ENCODE measurements at regions not wholly inside any gene's neighbourhood (a gene's known extent, or its start where the extent isn't known, plus 50 kb on each side); places are given as distances from the start of the nearest gene placed in this dataset.

DNA sequence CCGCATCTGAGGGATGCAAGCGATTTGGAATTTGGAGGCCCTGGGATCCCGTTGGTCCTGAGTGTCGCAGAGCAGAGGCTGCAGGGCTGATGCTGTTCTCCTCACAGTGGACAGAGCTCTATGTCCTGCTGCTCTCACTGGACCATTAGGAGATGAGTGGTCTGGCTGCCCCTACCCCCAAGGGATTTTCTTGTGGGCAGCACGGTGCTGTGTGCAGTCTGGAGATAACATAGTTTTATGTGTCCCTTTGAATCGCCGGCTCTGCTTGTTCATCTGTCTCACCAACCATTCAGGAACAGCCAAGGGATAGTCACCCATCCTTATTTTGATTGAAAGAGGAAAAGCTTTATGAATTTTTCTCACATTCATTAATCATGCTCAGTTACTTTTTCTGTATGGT, 49.9 kb downstream of the CHRM3 start:
- no peak for DNase-seq (ENCODE audit: low read depth, low spot score)

- DNase-seq (ENCODE audit: low read depth, low spot score): no peak
These were observed 51.5 kb downstream of the CHRM3 start for GRCh38 chr1:239437822-239438221.

GRCh38 chr1:239438891-239439290, 52.5 kb downstream of the CHRM3 start:
- DNase-seq (ENCODE audit: low read depth, low spot score): no peak

GRCh38 chr1:239443361-239443760, 57.0 kb downstream of the CHRM3 start:
- no peak for DNase-seq (ENCODE audit: low read depth, low spot score)

GRCh38 chr1:239446611-239447010, 60.2 kb downstream of the CHRM3 start:
- DNase-seq (ENCODE audit: low read depth, low spot score): no peak

- DNase-seq (ENCODE audit: low read depth, low spot score): no peak
These were observed 62.5 kb downstream of the CHRM3 start for GRCh38 chr1:239448911-239449310.

DNA sequence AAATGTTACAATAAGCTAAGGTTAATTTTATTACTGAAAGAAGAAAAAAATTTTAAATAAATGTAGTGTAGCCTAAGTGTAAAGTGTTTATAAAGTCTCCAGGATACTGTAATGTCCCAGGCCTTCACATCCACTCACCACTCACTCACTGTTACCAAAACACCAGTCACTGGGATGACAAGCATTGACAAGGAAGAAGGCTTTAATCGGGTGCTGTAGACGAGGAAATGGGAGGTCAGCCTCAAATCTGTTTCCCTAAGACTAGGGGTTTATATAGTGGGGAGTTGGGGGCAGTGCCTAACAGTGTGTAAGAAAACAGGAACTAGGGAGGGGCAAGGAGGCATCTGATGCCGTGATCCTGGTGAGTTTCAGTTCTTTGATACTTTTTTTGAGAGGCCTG, 69.4 kb downstream of the CHRM3 start:
- DNase-seq (ENCODE audit: low read depth, low spot score): no peak

DNA sequence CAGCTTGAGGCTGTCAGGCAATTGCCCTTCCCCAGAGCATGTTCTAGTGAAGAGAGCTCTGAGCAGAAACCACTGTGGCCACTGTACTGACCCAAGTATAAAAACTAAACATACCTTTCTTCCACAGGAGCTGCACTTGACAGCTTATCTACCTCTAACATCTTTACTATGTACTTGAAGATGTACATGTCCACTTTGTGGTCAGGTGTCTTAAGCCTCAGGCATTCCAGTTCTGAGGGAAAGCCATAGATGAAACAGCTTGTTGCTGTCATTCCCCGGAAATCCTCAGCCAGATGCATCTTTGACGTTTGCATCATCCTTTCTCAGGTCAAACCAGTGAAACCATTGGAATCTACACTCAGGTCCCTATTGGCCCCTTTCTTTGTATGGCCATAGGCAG, 70.4 kb downstream of the CHRM3 start:
- no peak for DNase-seq (ENCODE audit: low read depth, low spot score)

DNA sequence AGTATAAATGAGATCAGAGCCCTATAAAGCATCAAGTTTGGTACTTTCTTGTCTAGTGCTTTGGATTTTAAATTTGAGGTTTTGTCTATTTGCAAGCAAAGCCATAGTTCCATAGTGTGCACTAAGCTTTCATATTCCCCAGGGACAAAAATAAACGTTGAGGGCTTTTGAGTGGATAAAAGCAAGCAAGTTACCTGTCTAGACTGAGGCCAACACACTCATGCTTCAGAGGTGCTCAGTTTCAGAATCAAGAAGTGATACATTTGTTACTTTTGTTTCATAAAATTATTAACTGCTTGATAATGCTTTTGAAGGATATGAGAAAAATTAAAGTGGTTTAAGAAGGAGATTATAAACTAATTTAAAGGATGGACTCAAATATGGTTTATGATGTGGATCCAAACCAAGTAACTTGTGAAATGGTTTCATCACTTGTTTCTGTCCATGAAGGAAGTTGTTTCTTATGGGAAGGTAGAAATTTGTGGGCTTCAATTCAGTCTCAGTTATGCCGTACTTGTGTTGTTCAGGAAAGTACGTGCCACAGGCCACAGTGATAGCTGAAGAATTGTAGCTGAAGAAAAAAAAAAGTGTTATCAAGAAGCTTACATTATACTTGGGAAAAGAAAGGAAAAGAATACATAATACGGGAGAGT, 71.2 kb downstream of the CHRM3 start:
- DNase-seq (ENCODE audit: low read depth, low spot score): no peak

DNA sequence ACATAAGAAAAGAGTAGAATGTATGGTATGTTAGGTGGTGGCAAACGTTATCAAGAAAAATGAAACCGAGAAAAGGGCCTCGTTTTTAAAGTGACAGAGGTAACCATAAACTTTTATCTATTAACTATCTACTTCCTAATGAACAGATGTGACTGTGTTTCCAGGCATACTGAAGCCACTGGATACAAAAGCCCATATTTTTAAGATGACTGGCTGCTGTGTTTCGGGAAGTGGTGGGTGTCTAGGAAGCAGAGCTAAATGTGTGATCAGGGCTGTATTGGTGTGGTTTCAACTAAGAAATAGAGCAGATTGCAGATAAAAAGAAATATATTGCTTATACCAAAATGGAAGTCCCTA, 71.8 kb downstream of the CHRM3 start:
- DNase-seq (ENCODE audit: low read depth, low spot score): no peak

- DNase-seq (ENCODE audit: low read depth, low spot score): no peak
These were observed 81.4 kb downstream of the CHRM3 start for GRCh38 chr1:239467730-239468129.

DNA sequence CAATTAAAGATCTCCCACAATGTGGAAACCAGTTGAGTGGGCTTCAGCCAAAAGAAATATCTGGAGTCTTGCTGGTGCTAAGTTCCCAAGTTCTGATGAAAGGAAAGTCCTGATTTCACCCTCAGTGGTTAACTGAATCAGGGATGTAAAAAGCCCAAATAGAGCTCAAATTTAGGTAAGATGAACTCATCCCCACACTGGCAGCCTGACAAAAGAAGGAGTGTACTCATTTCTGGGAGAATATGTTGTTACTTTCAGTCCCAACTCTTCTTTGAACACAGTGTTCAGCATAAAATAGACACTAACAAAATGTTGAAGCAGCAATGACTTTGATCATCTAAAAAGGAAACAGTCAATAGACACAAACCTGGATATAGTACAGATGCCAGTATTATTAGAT, 91.7 kb downstream of the CHRM3 start:
- no peak for DNase-seq (ENCODE audit: low read depth, low spot score)

GRCh38 chr1:239483391-239483790, 97.0 kb downstream of the CHRM3 start:
- no peak for DNase-seq (ENCODE audit: low read depth, low spot score)

DNA sequence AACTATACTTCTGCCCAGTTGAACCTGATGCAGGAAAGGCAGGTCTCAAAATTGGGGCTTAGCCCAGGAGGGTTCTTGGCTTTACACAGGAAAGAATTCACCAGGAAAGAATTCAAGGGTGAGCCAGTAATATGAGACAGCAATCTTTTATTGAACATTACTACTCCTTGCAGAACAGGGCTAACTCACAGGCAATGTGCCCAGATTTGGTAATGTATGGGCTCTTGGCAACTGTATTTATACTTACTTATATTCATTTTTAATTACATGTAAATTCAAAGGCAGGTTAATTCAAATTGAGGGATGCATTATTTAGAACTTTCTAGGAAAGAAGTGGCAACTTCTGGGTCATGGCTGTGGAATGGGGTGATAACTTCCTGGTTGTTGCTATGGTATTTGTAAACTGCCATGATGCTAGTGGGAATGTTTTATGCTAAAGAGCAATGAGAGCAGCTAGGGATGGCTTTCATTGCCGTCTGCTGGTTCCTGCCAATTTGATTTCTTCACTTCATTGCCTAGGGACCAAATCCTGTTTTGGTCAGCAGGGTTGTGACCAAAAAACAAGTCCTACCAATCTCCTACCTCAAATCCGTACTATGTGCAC, 107.5 kb downstream of the CHRM3 start:
- no peak for DNase-seq (ENCODE audit: low read depth, low spot score)

GRCh38 chr1:239505094-239505493, 118.7 kb downstream of the CHRM3 start:
- no peak for DNase-seq (ENCODE audit: low read depth, low spot score)

DNA sequence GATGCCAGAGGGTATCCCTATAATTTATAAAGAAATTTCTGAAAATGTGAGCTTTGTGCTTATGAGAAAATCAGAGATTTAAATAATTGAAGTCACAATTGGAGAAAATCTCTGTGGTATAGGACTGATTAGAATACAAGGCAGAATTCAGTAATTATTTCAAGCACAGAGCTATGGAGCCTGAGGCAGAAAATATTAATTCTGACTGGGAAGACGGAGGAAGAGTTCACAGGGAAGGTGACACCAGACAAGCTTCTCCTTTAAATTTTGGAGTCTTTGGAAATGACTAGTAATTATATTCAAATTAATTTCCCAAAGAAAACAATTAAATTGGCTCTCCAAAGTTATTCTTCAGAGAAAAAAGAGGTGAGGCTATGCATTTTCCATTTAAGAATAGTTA, 121.5 kb downstream of the CHRM3 start:
- DNase-seq (ENCODE audit: low read depth, low spot score): no peak

DNA sequence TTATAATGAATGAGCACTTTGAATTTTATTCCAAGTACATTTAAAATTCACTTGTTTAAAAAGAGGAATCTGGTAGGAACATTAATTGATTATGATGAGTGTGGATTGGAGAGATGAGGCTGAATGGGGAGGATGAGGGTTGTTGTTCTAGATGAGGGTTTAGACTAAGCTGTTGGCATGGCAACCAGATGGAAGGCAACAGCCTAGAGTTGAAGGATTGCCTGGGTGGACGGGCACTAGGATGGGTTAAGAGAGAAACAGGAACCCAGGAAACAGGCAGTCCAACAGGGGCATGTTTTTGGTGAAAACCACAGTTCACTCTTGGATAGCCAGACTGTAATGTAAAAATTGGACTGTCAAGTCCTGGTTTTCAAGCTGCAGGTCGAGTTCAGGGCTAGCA, 125.5 kb downstream of the CHRM3 start:
- DNase-seq (ENCODE audit: low read depth, low spot score): no peak

GRCh38 chr1:239516579-239516978, 130.2 kb downstream of the CHRM3 start:
- DNase-seq (ENCODE audit: low read depth, low spot score): no peak

GRCh38 chr1:239526391-239526790, 140.0 kb downstream of the CHRM3 start:
- DNase-seq (ENCODE audit: low read depth, low spot score): no peak

- no peak for DNase-seq (ENCODE audit: low read depth, low spot score)
These were observed 140.8 kb downstream of the CHRM3 start for GRCh38 chr1:239527051-239527693.

- no peak for DNase-seq (ENCODE audit: low read depth, low spot score)
These were observed 149.9 kb downstream of the CHRM3 start for GRCh38 chr1:239536165-239536849.

DNA sequence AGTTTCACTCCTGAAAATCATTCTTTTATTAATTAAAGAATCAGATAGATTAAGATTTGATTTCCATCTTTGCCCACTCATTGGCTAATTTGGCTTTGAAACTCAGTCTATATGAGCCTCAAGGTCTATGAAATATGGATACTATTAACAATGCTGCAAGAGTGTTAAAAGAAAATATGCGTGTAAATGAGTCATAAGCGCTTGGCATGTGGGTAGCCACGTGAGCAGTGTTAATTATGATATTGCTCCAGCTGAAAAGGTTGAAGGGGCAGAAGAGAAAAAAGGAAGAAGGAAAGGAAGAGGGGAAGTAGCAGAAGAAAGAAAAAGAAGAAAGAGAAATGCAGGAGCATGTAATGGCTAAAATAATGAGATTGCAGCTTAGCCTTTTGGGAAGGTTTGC, 151.4 kb downstream of the CHRM3 start:
- DNase-seq (ENCODE audit: low read depth, low spot score): no peak

Data from smooth muscle cell of the brain vasculature (primary cell).